Fibroblast of skin of scalp (primary cell): ENCODE measurements at regions not wholly inside any gene's neighbourhood (a gene's known extent, or its start where the extent isn't known, plus 50 kb on each side); places are given as distances from the start of the nearest gene placed in this dataset.
"Not testable (repeated sequence)": the region's sequence is repeated elsewhere in the genome, so short reads cannot be mapped to it uniquely, and the experiment has no call there.

Source experiments
- DNase-seq: peaks from one replicate; pipeline ENCODE4 v3.0.0-alpha.2; 2013

GRCh38 chr7:1300636-1301035, 68.0 kb downstream of the UNCX start:
- DNase-seq = no peak

GRCh38 chr7:1301054-1301881, 68.6 kb downstream of the UNCX start:
- no peak for DNase-seq

- no peak for DNase-seq
Observed at GRCh38 chr7:1301882-1302251, 69.2 kb downstream of the UNCX start.

GRCh38 chr7:1302936-1303335, 70.3 kb downstream of the UNCX start:
- no peak for DNase-seq

- DNase-seq = not testable (repeated sequence)
Observed at GRCh38 chr7:1304011-1304410, 71.3 kb downstream of the UNCX start.

GRCh38 chr7:1305873-1306272, 73.2 kb downstream of the UNCX start:
- DNase-seq = no peak

- no peak for DNase-seq
Observed at GRCh38 chr7:1307828-1308227, 75.2 kb downstream of the UNCX start.

- DNase-seq = no peak
Observed at GRCh38 chr7:1309290-1309689, 76.6 kb downstream of the UNCX start.

GRCh38 chr7:1309996-1310395, 77.3 kb downstream of the UNCX start:
- no peak for DNase-seq

- DNase-seq = no peak
Observed at GRCh38 chr7:1310936-1311335, 78.3 kb downstream of the UNCX start.

- DNase-seq = no peak
Observed at GRCh38 chr7:1311406-1312135, 78.9 kb downstream of the UNCX start.

- DNase-seq = no peak
Observed at GRCh38 chr7:1312136-1313070, 79.7 kb downstream of the UNCX start.

GRCh38 chr7:1313613-1314012, 80.9 kb downstream of the UNCX start:
- DNase-seq = no peak

- DNase-seq = no peak
Observed at GRCh38 chr7:1314021-1314907, 81.6 kb downstream of the UNCX start.

GRCh38 chr7:1314908-1315450, 82.3 kb downstream of the UNCX start:
- DNase-seq = no peak

GRCh38 chr7:1316086-1316485, 83.4 kb downstream of the UNCX start:
- no peak for DNase-seq

GRCh38 chr7:1317646-1318045, 85.0 kb downstream of the UNCX start:
- DNase-seq = no peak

GRCh38 chr7:1318051-1318450, 85.4 kb downstream of the UNCX start:
- DNase-seq = no peak

GRCh38 chr7:1318661-1319060, 86.0 kb downstream of the UNCX start:
- no peak for DNase-seq

GRCh38 chr7:1320616-1321240, 88.1 kb downstream of the UNCX start:
- DNase-seq = no peak
